PC-9 (cell line): ENCODE measurements at regions not wholly inside any gene's neighbourhood (a gene's known extent, or its start where the extent isn't known, plus 50 kb on each side); places are given as distances from the start of the nearest gene placed in this dataset.

Experiments used
- BruUV-seq: library from RNA; stranded (reverse); fragments of 400-500 nt; replicated peaks from 2 replicates; lab custom pipeline; 2021; lab: Mats Ljungman, UMichigan
- CTCF ChIA-PET: fragments of 300-600 bp; sonication (Branson Sonifier 250); formaldehyde crosslinking; loops from one replicate; lab custom pipeline; 2022; ENCODE audit warnings: antibody characterized with exemption; lab: Charles Lee
- POLR2A ChIA-PET: fragments of 300-600 bp; sonication (Branson Sonifier 250); formaldehyde crosslinking; loops from one replicate; lab custom pipeline; 2022; ENCODE audit warnings: antibody characterized with exemption; ENCODE audit not compliant: unreplicated experiment; lab: Charles Lee
- DNase-seq, 2 experiments: peaks; one replicate each; pipeline versions ENCODE4 v3.0.0 to v3.0.0-alpha.2; 2015 to 2022; ENCODE audit warnings: mixed read lengths in 1 of 2
- H2AFZ ChIP-seq: fragments of 200-600 bp; sonication (generic); 2 replicates; pipeline ENCODE4 v1.8.1; 2017; ENCODE audit warnings: antibody characterized with exemption
- H3F3A ChIP-seq: fragments of 200-600 bp; sonication (generic); 2 replicates; pipeline ENCODE4 v1.8.1; 2017; ENCODE audit warnings: antibody characterized with exemption, mild to moderate bottlenecking, low read depth; ENCODE audit not compliant: insufficient read depth
- H3K27ac ChIP-seq: fragments of 200-600 bp; sonication (generic); 2 replicates; pipeline ENCODE4 v1.6.1; 2016; ENCODE audit warnings: mixed run types
- H3K27me3 ChIP-seq: fragments of 200-600 bp; sonication (generic); 2 replicates; pipeline ENCODE4 v1.6.1; 2016; ENCODE audit warnings: low read depth, mixed run types; ENCODE audit not compliant: insufficient read depth
- H3K36me3 ChIP-seq: fragments of 200-600 bp; sonication (generic); 2 replicates; pipeline ENCODE4 v1.6.1; 2016; ENCODE audit warnings: low read depth, mixed run types
- H3K4me1 ChIP-seq: fragments of 200-600 bp; sonication (generic); replicated peaks from 2 replicates; pipeline ENCODE4 v1.6.1; 2016; ENCODE audit warnings: mixed run types; ENCODE audit not compliant: insufficient read depth
- H3K4me2 ChIP-seq: fragments of 200-600 bp; sonication (generic); 2 replicates; pipeline ENCODE4 v1.6.1; 2017; ENCODE audit warnings: mixed run types
- H3K4me3 ChIP-seq: fragments of 200-600 bp; sonication (generic); 2 replicates; pipeline ENCODE4 v1.6.1; 2016; ENCODE audit warnings: mixed run types
- H3K79me2 ChIP-seq: fragments of 200-600 bp; sonication (generic); 2 replicates; pipeline ENCODE4 v1.6.1; 2017; ENCODE audit warnings: low read depth, mixed run types
- H3K9me2 ChIP-seq: fragments of 200-600 bp; sonication (generic); 2 replicates; pipeline ENCODE4 v1.8.1; 2017; ENCODE audit warnings: mild to moderate bottlenecking; ENCODE audit not compliant: insufficient read depth
- H3K9me3 ChIP-seq: fragments of 200-600 bp; sonication (generic); 2 replicates; pipeline ENCODE4 v1.8.1; 2016; ENCODE audit warnings: low read depth; ENCODE audit not compliant: insufficient read depth
- H4K20me1 ChIP-seq: fragments of 200-600 bp; sonication (generic); 2 replicates; pipeline ENCODE4 v1.8.1; 2017; ENCODE audit not compliant: insufficient read depth
- EZH2 ChIP-seq: fragments of 200-600 bp; sonication (generic); IDR thresholded peaks from 2 replicates; pipeline ENCODE4 v1.8.0; 2017; ENCODE audit warnings: antibody characterized with exemption, low read depth
- intact Hi-C: fragments of 100-400 bp; cut with micrococcal nuclease; formaldehyde crosslinking; loops from one replicate; pipeline ENCODE4 v1.10.0; 2022; ENCODE audit not compliant: unreplicated experiment
- TF ChIP-seq, protein P1 (sequence below): fragments of 200-600 bp; sonication (generic); conservative IDR thresholded peaks from 2 replicates; pipeline ENCODE4 v1.6.1; 2017; ENCODE audit warnings: mixed run types, antibody characterized with exemption, mild to moderate bottlenecking, moderate library complexity

DNA sequence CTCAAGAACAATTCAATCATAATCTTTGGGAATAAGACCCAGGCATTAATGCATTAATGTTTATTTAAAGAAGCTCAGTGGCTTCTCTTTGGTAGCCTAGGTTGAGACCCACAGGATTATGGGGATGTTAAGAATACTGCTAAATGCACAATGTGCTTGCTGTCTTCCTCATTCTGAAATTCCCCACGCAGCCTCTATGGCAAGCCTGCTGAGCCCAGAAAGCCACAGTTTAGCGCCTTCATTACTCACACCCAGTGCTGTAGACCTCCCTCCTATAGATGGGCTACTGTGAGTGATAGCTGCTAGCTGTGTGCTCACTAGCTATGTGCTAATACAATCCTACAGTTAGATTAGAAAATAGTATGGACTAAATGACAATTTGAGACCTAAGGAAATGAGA is 90.6 kb downstream of the TNFSF13B start:
- Histone ChIP-seq H3K4me1 (no peaks in the 10 kb centered on the region), H3K4me3 (no peak overlapping the region), H3K27ac (no peak overlapping the region), H3K79me2 (no peaks in the 10 kb centered on the region), H3K9me3 (no peaks in the 10 kb centered on the region), H3K36me3 (no peaks in the 10 kb centered on the region), H3K27me3 (peaks cover 50% of the 10 kb centered on the region), H3K4me2 (no peak overlapping the region), H3K9me2 (no peaks in the 10 kb centered on the region), H2AFZ (no peak overlapping the region), H4K20me1 (no peaks in the 10 kb centered on the region), H3F3A (no peaks in the 10 kb centered on the region)
- TF ChIP-seq, protein P1, sequence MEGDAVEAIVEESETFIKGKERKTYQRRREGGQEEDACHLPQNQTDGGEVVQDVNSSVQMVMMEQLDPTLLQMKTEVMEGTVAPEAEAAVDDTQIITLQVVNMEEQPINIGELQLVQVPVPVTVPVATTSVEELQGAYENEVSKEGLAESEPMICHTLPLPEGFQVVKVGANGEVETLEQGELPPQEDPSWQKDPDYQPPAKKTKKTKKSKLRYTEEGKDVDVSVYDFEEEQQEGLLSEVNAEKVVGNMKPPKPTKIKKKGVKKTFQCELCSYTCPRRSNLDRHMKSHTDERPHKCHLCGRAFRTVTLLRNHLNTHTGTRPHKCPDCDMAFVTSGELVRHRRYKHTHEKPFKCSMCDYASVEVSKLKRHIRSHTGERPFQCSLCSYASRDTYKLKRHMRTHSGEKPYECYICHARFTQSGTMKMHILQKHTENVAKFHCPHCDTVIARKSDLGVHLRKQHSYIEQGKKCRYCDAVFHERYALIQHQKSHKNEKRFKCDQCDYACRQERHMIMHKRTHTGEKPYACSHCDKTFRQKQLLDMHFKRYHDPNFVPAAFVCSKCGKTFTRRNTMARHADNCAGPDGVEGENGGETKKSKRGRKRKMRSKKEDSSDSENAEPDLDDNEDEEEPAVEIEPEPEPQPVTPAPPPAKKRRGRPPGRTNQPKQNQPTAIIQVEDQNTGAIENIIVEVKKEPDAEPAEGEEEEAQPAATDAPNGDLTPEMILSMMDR, result no peak
- TF ChIP-seq EZH2, result no peak
- POLR2A ChIA-PET, result no interaction called here
- CTCF ChIA-PET, result interaction anchor here (0.6 kb wide), 1 partner anchor 25 kb away, joined by 3 read pairs; no protein-coding TSS in a partner anchor
- no TSS peak for BruUV-seq
- intact Hi-C loops, result no loop called here
- no peak for DNase-seq

DNA sequence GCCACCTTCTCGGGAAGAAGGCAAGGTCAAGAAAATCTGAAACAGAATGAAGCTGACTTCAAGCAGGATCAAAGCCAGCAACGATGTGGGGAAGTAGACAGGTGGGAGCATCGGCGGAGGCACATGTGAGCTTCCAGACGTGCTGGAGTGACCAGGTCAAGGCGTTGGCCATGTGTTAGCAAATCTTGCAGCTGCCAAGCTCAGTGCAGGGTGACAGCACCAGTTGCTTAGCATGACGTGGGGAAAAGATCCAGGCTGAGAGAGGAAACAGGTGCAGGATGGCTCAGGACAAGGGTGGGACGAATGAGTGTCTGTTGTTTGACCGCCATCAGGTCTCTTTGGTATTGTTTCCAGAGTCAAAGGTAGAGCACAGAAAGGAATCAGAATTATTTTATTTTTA is 92.3 kb downstream of the TNFSF13B start:
- H3K9me3 ChIP-seq, result no peaks in the 10 kb centered on the region
- intact Hi-C loops, result no loop called here
- peaks cover 49% of the 10 kb centered on the region for H3K27me3 ChIP-seq
- no peaks in the 10 kb centered on the region for H3K9me2 ChIP-seq
- no peak overlapping the region for H3K27ac ChIP-seq
- no peaks in the 10 kb centered on the region for H3K79me2 ChIP-seq
- no peaks in the 10 kb centered on the region for H3K36me3 ChIP-seq
- no peak for TF ChIP-seq EZH2
- TF ChIP-seq, protein P1, result no peak
- no peaks in the 10 kb centered on the region for H3F3A ChIP-seq
- DNase-seq, result no peak
- H3K4me2 ChIP-seq, result no peak overlapping the region
- no TSS peak for BruUV-seq
- POLR2A ChIA-PET, result no interaction called here
- CTCF ChIA-PET, result no interaction called here
- no peaks in the 10 kb centered on the region for H3K4me1 ChIP-seq
- no peak overlapping the region for H2AFZ ChIP-seq
- no peaks in the 10 kb centered on the region for H4K20me1 ChIP-seq
- no peak overlapping the region for H3K4me3 ChIP-seq

DNA sequence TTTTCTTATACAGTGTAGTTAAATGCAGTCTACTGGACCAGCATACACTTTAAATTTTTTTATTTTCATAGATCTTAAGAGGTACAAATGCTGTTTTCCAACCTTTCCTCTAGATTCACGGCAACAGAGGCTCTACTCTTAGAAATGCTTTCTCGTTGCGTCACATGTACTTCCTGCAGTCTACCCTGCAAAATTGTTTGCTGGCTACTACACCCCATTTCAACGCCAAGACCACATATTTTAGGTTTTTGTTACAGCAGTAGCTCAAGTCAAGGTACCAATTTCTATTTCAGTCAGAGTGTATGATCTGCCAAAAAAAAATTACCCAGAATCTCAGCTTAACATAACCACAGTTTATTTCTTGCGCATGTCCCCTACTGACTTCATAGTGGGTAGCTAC is 94.1 kb downstream of the TNFSF13B start:
- H3K27ac ChIP-seq, result no peak overlapping the region
- H3K9me2 ChIP-seq, result no peaks in the 10 kb centered on the region
- CTCF ChIA-PET, result no interaction called here
- H3K4me2 ChIP-seq, result no peak overlapping the region
- no peaks in the 10 kb centered on the region for H3F3A ChIP-seq
- H3K9me3 ChIP-seq, result no peaks in the 10 kb centered on the region
- no peaks in the 10 kb centered on the region for H4K20me1 ChIP-seq
- POLR2A ChIA-PET, result no interaction called here
- no peak for DNase-seq
- H3K36me3 ChIP-seq, result no peaks in the 10 kb centered on the region
- H3K4me3 ChIP-seq, result no peak overlapping the region
- H3K79me2 ChIP-seq, result no peaks in the 10 kb centered on the region
- BruUV-seq, result no TSS peak
- H3K4me1 ChIP-seq, result no peaks in the 10 kb centered on the region
- TF ChIP-seq EZH2, result no peak
- TF ChIP-seq, protein P1, result no peak
- intact Hi-C loops, result no loop called here
- H2AFZ ChIP-seq, result no peak overlapping the region
- H3K27me3 ChIP-seq, result peaks cover 56% of the 10 kb centered on the region
